ENCODE measurements at regions not wholly inside any gene's neighbourhood (a gene's known extent, or its start where the extent isn't known, plus 50 kb on each side); places are given as distances from the start of the nearest gene placed in this dataset.

GRCh38 chr12:65748332-65748731 is 76.0 kb upstream of the HMGA2 start:
- 95 to 96% methylated on average over 2 of the region's 2 CpGs for WGBS, 2 donors
- Histone ChIP-seq H3K36me3 (no peaks in the 10 kb centered on the region), H3K4me1 (no peaks in the 10 kb centered on the region), H3K27me3 (peaks cover 0 to 28% (median 7%) of the 10 kb centered on the region in 3 donors), H3K9me3 (no peaks in the 10 kb centered on the region), H3K4me3 (no peak overlapping the region), H3K27ac (no peak overlapping the region)
- intact Hi-C loops (cut with DNase I), result no loop called here
- TF ChIP-seq EP300 (IDR thresholded peaks at IDR 0.05) (no peak), CTCF (IDR thresholded peaks at IDR 0.05) (no peak), POLR2A (IDR thresholded peaks at IDR 0.05) (no peak), POLR2AphosphoS5 (IDR thresholded peaks at IDR 0.05) (no peak)
- DNase-seq, result no peak

GRCh38 chr12:65754290-65754689 is 70.0 kb upstream of the HMGA2 start:
- no peak for DNase-seq

GRCh38 chr12:65754744-65755595 is 69.3 kb upstream of the HMGA2 start:
- Histone ChIP-seq H3K4me1 (no peaks in the 10 kb centered on the region), H3K36me3 (no peaks in the 10 kb centered on the region), H3K27me3 (peaks cover 0 to 6% (median 0%) of the 10 kb centered on the region in 3 donors), H3K9me3 (no peaks in the 10 kb centered on the region), H3K4me3 (no peak overlapping the region), H3K27ac (no peak overlapping the region)
- intact Hi-C loops (cut with DNase I), result no loop called here
- TF ChIP-seq POLR2AphosphoS5 (IDR thresholded peaks at IDR 0.05), result no peak
- no peak for TF ChIP-seq CTCF (IDR thresholded peaks at IDR 0.05)
- TF ChIP-seq EP300 (IDR thresholded peaks at IDR 0.05), result no peak
- TF ChIP-seq POLR2A (IDR thresholded peaks at IDR 0.05), result no peak
- DNase-seq, result no peak
- WGBS, 2 donors, result 58 to 69% methylated on average over 8 of the region's 8 CpGs

More at GRCh38 chr12:65754290-65754689, 70.0 kb upstream of the HMGA2 start:
- no peaks in the 10 kb centered on the region for H3K36me3 ChIP-seq
- H3K4me1 ChIP-seq, result no peaks in the 10 kb centered on the region
- 80 to 83% methylated on average over 2 of the region's 2 CpGs for WGBS, 2 donors
- intact Hi-C loops (cut with DNase I), result no loop called here
- no peak overlapping the region for H3K4me3 ChIP-seq
- no peak for TF ChIP-seq POLR2AphosphoS5 (IDR thresholded peaks at IDR 0.05)
- TF ChIP-seq CTCF (IDR thresholded peaks at IDR 0.05), result no peak
- TF ChIP-seq EP300 (IDR thresholded peaks at IDR 0.05), result no peak
- no peak overlapping the region for H3K27ac ChIP-seq
- peaks cover 0 to 6% (median 0%) of the 10 kb centered on the region in 3 donors for H3K27me3 ChIP-seq
- no peaks in the 10 kb centered on the region for H3K9me3 ChIP-seq

GRCh38 chr12:65755596-65755978 is 68.7 kb upstream of the HMGA2 start:
- no peak for TF ChIP-seq POLR2A (IDR thresholded peaks at IDR 0.05)
- TF ChIP-seq EP300 (IDR thresholded peaks at IDR 0.05), result no peak
- no peak for TF ChIP-seq POLR2AphosphoS5 (IDR thresholded peaks at IDR 0.05)
- no peak for TF ChIP-seq CTCF (IDR thresholded peaks at IDR 0.05)
- Histone ChIP-seq H3K4me1 (no peaks in the 10 kb centered on the region), H3K27ac (no peak overlapping the region), H3K4me3 (no peak overlapping the region), H3K36me3 (no peaks in the 10 kb centered on the region), H3K9me3 (no peaks in the 10 kb centered on the region), H3K27me3 (peaks cover 0 to 6% (median 0%) of the 10 kb centered on the region in 3 donors)
- intact Hi-C loops (cut with DNase I), result no loop called here
- no peak for DNase-seq
- 55 to 75% methylated on average over 4 of the region's 4 CpGs for WGBS, 2 donors

Data from sigmoid colon (tissue), 6 donors.